Neural progenitor cell (in vitro differentiated cells): ENCODE measurements at regions not wholly inside any gene's neighbourhood (a gene's known extent, or its start where the extent isn't known, plus 50 kb on each side); places are given as distances from the start of the nearest gene placed in this dataset.

Experiments
- DNase-seq: peaks from one replicate; pipeline ENCODE4 v3.0.0-alpha.2; 2016; ENCODE audit warnings: low spot score
- H2AFZ ChIP-seq: fragments of 200-600 bp; sonication (generic); replicated peaks from 2 replicates; pipeline ENCODE4 v1.6.1; 2016; ENCODE audit warnings: antibody characterized with exemption
- H3F3A ChIP-seq: fragments of 200-600 bp; sonication (generic); 2 replicates; pipeline ENCODE4 v1.6.1; 2016; ENCODE audit warnings: antibody characterized with exemption, low read depth
- H3K27ac ChIP-seq: fragments of 200-600 bp; sonication (generic); 2 replicates; pipeline ENCODE4 v1.5.1; 2016; ENCODE audit warnings: mild to moderate bottlenecking
- H3K27me3 ChIP-seq: fragments of 200-600 bp; sonication (generic); 2 replicates; pipeline ENCODE4 v1.6.1; 2016; ENCODE audit warnings: mild to moderate bottlenecking, moderate library complexity
- H3K36me3 ChIP-seq: fragments of 200-600 bp; sonication (generic); 2 replicates; pipeline ENCODE4 v1.5.1; 2016
- H3K4me1 ChIP-seq: fragments of 200-600 bp; sonication (generic); 2 replicates; pipeline ENCODE4 v1.6.1; 2016; ENCODE audit warnings: mixed run types
- H3K4me2 ChIP-seq: fragments of 200-600 bp; sonication (generic); 2 replicates; pipeline ENCODE4 v1.6.1; 2016
- H3K4me3 ChIP-seq: fragments of 200-600 bp; sonication (generic); 2 replicates; pipeline ENCODE4 v1.5.1; 2016
- H3K79me2 ChIP-seq: fragments of 200-600 bp; sonication (generic); 2 replicates; pipeline ENCODE4 v1.6.1; 2016; ENCODE audit warnings: low read depth
- H3K9ac ChIP-seq: fragments of 200-600 bp; sonication (generic); 2 replicates; pipeline ENCODE4 v1.6.1; 2016
- H3K9me3 ChIP-seq: fragments of 200-600 bp; sonication (generic); 2 replicates; pipeline ENCODE4 v1.5.1; 2016; ENCODE audit warnings: low read depth
- H4K20me1 ChIP-seq: fragments of 200-600 bp; sonication (generic); 2 replicates; pipeline ENCODE4 v1.6.1; 2016; ENCODE audit warnings: low read depth
- H3K27ac Mint-ChIP-seq: 3 replicates; pipeline ENCODE4 v1.8.0; 2021; ENCODE audit warnings: mixed read lengths
- H3K27me3 Mint-ChIP-seq: 2 replicates; pipeline ENCODE4 v1.8.0; 2022; ENCODE audit warnings: low read depth, mild to moderate bottlenecking, inconsistent platforms, moderate library complexity, mixed read lengths; ENCODE audit not compliant: insufficient read depth
- H3K36me3 Mint-ChIP-seq: 3 replicates; pipeline ENCODE4 v1.8.0; 2021; ENCODE audit warnings: mixed read lengths
- H3K4me1 Mint-ChIP-seq: 3 replicates; pipeline ENCODE4 v1.8.0; 2021; ENCODE audit warnings: mixed read lengths
- H3K4me3 Mint-ChIP-seq: 3 replicates; pipeline ENCODE4 v1.8.0; 2021; ENCODE audit warnings: mild to moderate bottlenecking, moderate library complexity, mixed read lengths
- H3K9me3 Mint-ChIP-seq: 3 replicates; pipeline ENCODE4 v1.8.0; 2020; ENCODE audit warnings: mixed read lengths
- CTCF ChIP-seq: fragments of 200-600 bp; sonication (generic); IDR thresholded peaks from 2 replicates; pipeline ENCODE4 v1.5.1; 2017; ENCODE audit warnings: antibody characterized with exemption, mild to moderate bottlenecking
- EZH2 ChIP-seq: fragments of 200-600 bp; sonication (generic); IDR thresholded peaks from 2 replicates; pipeline ENCODE4 v1.6.1; 2017; ENCODE audit warnings: antibody characterized with exemption, mild to moderate bottlenecking, moderate library complexity
- EZH2phosphoT487 ChIP-seq: fragments of 200-600 bp; sonication (generic); IDR thresholded peaks from 2 replicates; pipeline ENCODE4 v1.6.1; 2017; ENCODE audit warnings: antibody characterized with exemption

- no peak overlapping the region for H3K4me2 ChIP-seq
- no peaks in the 10 kb centered on the region for H3K27me3 ChIP-seq
- H3K9me3 Mint-ChIP-seq, result no peaks in the 10 kb centered on the region
- H3K4me3 Mint-ChIP-seq, result no peak overlapping the region
- no peak overlapping the region for H3K4me3 ChIP-seq
- no peaks in the 10 kb centered on the region for H4K20me1 ChIP-seq
- DNase-seq, result peak; percentile 82
- H3K9me3 ChIP-seq, result no peaks in the 10 kb centered on the region
- H3K4me1 Mint-ChIP-seq, result peaks cover 3% of the 10 kb centered on the region
- H3K27ac ChIP-seq, result no peak overlapping the region
- H3K27me3 Mint-ChIP-seq, result no peaks in the 10 kb centered on the region
- H3K36me3 ChIP-seq, result no peaks in the 10 kb centered on the region
- H3K4me1 ChIP-seq, result no peaks in the 10 kb centered on the region
- no peak overlapping the region for H3K9ac ChIP-seq
- no peak overlapping the region for H2AFZ ChIP-seq
- H3K27ac Mint-ChIP-seq, result no peak overlapping the region
- H3K79me2 ChIP-seq, result no peaks in the 10 kb centered on the region
- peaks cover 4% of the 10 kb centered on the region for H3K36me3 Mint-ChIP-seq
- TF ChIP-seq CTCF, result peak; percentile 86
- no peak for TF ChIP-seq EZH2
- H3F3A ChIP-seq, result no peaks in the 10 kb centered on the region
These were observed 359.7 kb upstream of the ROPN1 start for GRCh38 chr3:124351430-124352148.

GRCh38 chr3:124352149-124352539 lies 360.2 kb upstream of the ROPN1 start:
- Histone ChIP-seq H3K79me2 (no peaks in the 10 kb centered on the region), H3K27me3 (no peaks in the 10 kb centered on the region), H2AFZ (no peak overlapping the region), H3K4me2 (no peak overlapping the region), H3K4me1 (no peaks in the 10 kb centered on the region), H3K9me3 (no peaks in the 10 kb centered on the region), H3K36me3 (no peaks in the 10 kb centered on the region), H4K20me1 (no peaks in the 10 kb centered on the region), H3K4me3 (no peak overlapping the region), H3K9ac (no peak overlapping the region), H3K27ac (no peak overlapping the region), H3F3A (no peaks in the 10 kb centered on the region)
- TF ChIP-seq EZH2phosphoT487 (no peak), EZH2 (no peak), CTCF (no peak)
- no peaks in the 10 kb centered on the region for H3K9me3 Mint-ChIP-seq
- peaks cover 3% of the 10 kb centered on the region for H3K4me1 Mint-ChIP-seq
- no peaks in the 10 kb centered on the region for H3K27me3 Mint-ChIP-seq
- peaks cover 4% of the 10 kb centered on the region for H3K36me3 Mint-ChIP-seq
- no peak overlapping the region for H3K4me3 Mint-ChIP-seq
- DNase-seq, result no peak
- H3K27ac Mint-ChIP-seq, result no peak overlapping the region

- H3K27me3 ChIP-seq, result no peaks in the 10 kb centered on the region
- no peak overlapping the region for H3K4me3 ChIP-seq
- no peak overlapping the region for H2AFZ ChIP-seq
- no peaks in the 10 kb centered on the region for H3K9me3 ChIP-seq
- Mint-ChIP-seq H3K27me3 (no peaks in the 10 kb centered on the region), H3K4me3 (no peak overlapping the region), H3K9me3 (no peaks in the 10 kb centered on the region), H3K4me1 (peaks cover 3% of the 10 kb centered on the region), H3K36me3 (peaks cover 2% of the 10 kb centered on the region), H3K27ac (no peak overlapping the region)
- H3K9ac ChIP-seq, result no peak overlapping the region
- no peaks in the 10 kb centered on the region for H3F3A ChIP-seq
- TF ChIP-seq CTCF (no peak), EZH2phosphoT487 (no peak), EZH2 (no peak)
- H3K36me3 ChIP-seq, result no peaks in the 10 kb centered on the region
- H4K20me1 ChIP-seq, result no peaks in the 10 kb centered on the region
- no peak for DNase-seq
- H3K79me2 ChIP-seq, result no peaks in the 10 kb centered on the region
- H3K4me1 ChIP-seq, result no peaks in the 10 kb centered on the region
- no peak overlapping the region for H3K4me2 ChIP-seq
- no peak overlapping the region for H3K27ac ChIP-seq
These were observed 361.8 kb upstream of the ROPN1 start for GRCh38 chr3:124353691-124354090.
